H1 (cell line): ENCODE measurements at regions not wholly inside any gene's neighbourhood (a gene's known extent, or its start where the extent isn't known, plus 50 kb on each side); places are given as distances from the start of the nearest gene placed in this dataset.

Experiments
- EP300 ChIP-seq, 2 experiments: IDR thresholded peaks; 1 replicate in 1 of 2; 2 replicates in 1 of 2; pipeline ENCODE4 v1.6.1; 2011 to 2012; ENCODE audit warnings: low read depth in 2 of 2, low read length in 2 of 2, mild to moderate bottlenecking in 2 of 2, borderline replicate concordance in 1 of 2, inconsistent platforms in 1 of 2, moderate library complexity in 1 of 2
- HDAC2 ChIP-seq, 2 experiments: fragments of 300-600 bp in 1 of 2; sonication (generic) in 1 of 2; IDR thresholded peaks; 2 replicates each; pipeline ENCODE4 v1.6.1; 2011 to 2012; ENCODE audit warnings: low read depth in 2 of 2, low read length in 2 of 2, mild to moderate bottlenecking in 2 of 2, moderate library complexity in 2 of 2, borderline replicate concordance in 1 of 2, inconsistent platforms in 1 of 2
- KDM1A ChIP-seq: fragments of 200-600, 300-600 bp; sonication (generic); IDR thresholded peaks from 2 replicates; pipeline ENCODE4 v1.7.1; 2016; ENCODE audit warnings: mild to moderate bottlenecking, low read length, borderline replicate concordance
- NANOG ChIP-seq: IDR thresholded peaks from 2 replicates; pipeline ENCODE4 v1.6.1; 2011; ENCODE audit warnings: low read length, low read depth, mild to moderate bottlenecking, inconsistent platforms; ENCODE audit not compliant: insufficient read depth, poor library complexity, severe bottlenecking
- TF ChIP-seq, protein P1 (sequence below): IDR thresholded peaks from 2 replicates; pipeline ENCODE4 v1.6.1; 2011; ENCODE audit warnings: low read length, improper control_type of control experiment

DNA sequence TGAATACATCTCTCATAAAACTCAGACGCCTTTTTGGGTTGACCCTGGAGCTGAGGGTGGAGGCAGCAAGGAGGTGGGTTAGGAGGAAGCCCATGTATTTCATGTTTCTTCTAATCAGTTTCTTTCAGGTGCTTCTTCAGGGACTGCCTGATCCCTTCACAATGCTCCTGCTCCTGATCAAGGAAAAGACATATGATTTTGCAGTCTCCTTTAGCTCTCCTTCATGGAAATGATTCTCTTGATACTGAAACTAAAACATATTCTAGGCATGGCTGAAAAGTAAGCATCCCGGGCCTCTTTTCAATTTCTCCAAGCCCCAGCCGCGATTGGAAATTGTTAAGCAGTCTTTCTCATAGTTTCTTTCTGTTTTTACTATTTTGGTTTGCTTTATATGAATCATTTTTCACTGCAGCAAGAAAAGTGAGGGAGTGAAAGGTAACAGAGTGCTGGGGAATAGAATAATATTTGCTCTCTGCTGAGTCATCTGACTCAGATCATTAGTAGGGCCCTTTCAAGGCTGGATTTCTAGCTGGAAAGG is 730.7 kb downstream of the CDH11 start (continued):
- TF ChIP-seq, protein P1, sequence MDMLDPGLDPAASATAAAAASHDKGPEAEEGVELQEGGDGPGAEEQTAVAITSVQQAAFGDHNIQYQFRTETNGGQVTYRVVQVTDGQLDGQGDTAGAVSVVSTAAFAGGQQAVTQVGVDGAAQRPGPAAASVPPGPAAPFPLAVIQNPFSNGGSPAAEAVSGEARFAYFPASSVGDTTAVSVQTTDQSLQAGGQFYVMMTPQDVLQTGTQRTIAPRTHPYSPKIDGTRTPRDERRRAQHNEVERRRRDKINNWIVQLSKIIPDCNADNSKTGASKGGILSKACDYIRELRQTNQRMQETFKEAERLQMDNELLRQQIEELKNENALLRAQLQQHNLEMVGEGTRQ = no peak
- TF ChIP-seq EP300 (IDR thresholded peaks at IDR 0.05; ENCODE audit: borderline replicate concordance in 1 of 2, low read depth in 2 of 2, low read length in 2 of 2) = no peak
- no peak for TF ChIP-seq KDM1A
- no peak for TF ChIP-seq HDAC2 (IDR thresholded peaks at IDR 0.05; ENCODE audit: borderline replicate concordance in 1 of 2, low read depth in 2 of 2, low read length in 2 of 2)
- TF ChIP-seq NANOG = no peak
- TF ChIP-seq, all 59 proteins: peak for 0
